ENCODE measurements at regions not wholly inside any gene's neighbourhood (a gene's known extent, or its start where the extent isn't known, plus 50 kb on each side); places are given as distances from the start of the nearest gene placed in this dataset.

- DNase-seq (ENCODE audit: low read depth): no peak
- TF ChIP-seq CTCF (conservative IDR thresholded peaks at IDR 0.05; ENCODE audit: low read depth, low read length): no peak
- no peak overlapping the region for H3K4me3 ChIP-seq (ENCODE audit: low read length)
These were observed 56.0 kb upstream of the GALNT18 start for GRCh38 chr11:11677672-11678356.

GRCh38 chr11:11675671-11676181 lies 53.9 kb upstream of the GALNT18 start:
- H3K4me3 ChIP-seq (ENCODE audit: low read length): no peak overlapping the region
- DNase-seq (ENCODE audit: low read depth): no peak
- no peak for TF ChIP-seq CTCF (conservative IDR thresholded peaks at IDR 0.05; ENCODE audit: low read depth, low read length)

- no peak for TF ChIP-seq CTCF (conservative IDR thresholded peaks at IDR 0.05; ENCODE audit: low read depth, low read length)
- no peak for DNase-seq (ENCODE audit: low read depth)
- H3K4me3 ChIP-seq (ENCODE audit: low read length): no peak overlapping the region
These were observed 51.0 kb upstream of the GALNT18 start for GRCh38 chr11:11672789-11673188.

GRCh38 chr11:11672101-11672500 lies 50.3 kb upstream of the GALNT18 start:
- no peak overlapping the region for H3K4me3 ChIP-seq (ENCODE audit: low read length)
- no peak for DNase-seq (ENCODE audit: low read depth)
- TF ChIP-seq CTCF (conservative IDR thresholded peaks at IDR 0.05; ENCODE audit: low read depth, low read length): no peak

Measured in retinal pigment epithelial cell (primary cell).